AG04449 (cell line): ENCODE measurements at regions not wholly inside any gene's neighbourhood (a gene's known extent, or its start where the extent isn't known, plus 50 kb on each side); places are given as distances from the start of the nearest gene placed in this dataset.

Source experiments
- CTCF ChIA-PET: fragments of 350-600 bp; formaldehyde crosslinking; extraction: SDS; loops from one replicate; lab custom pipeline; 2021; ENCODE audit warnings: antibody characterized with exemption; lab: Yijun Ruan, JAX
- POLR2A ChIA-PET: fragments of 400-600, 350-600 bp; formaldehyde crosslinking; extraction: SDS; loops from one replicate; lab custom pipeline; 2020; ENCODE audit warnings: antibody characterized with exemption, inconsistent platforms; lab: Yijun Ruan, JAX
- DNase-seq: peaks from one replicate; pipeline ENCODE4 v3.0.0-alpha.2; 2010; ENCODE audit warnings: low read depth, low spot score
- H3K4me3 ChIP-seq: 2 replicates; pipeline ENCODE4 v1.5.1; 2011; ENCODE audit warnings: low read depth, mild to moderate bottlenecking, control low read depth, low read length
- CTCF ChIP-seq: IDR thresholded peaks from one replicate; pipeline ENCODE4 v1.5.1; 2011; ENCODE audit warnings: mild to moderate bottlenecking, moderate library complexity, low read length, control low read depth, inconsistent platforms; ENCODE audit not compliant: insufficient read depth; ENCODE audit errors: missing control alignments

GRCh38 chr10:2604891-2605290 lies 462.5 kb upstream of the PFKP start:
- CTCF ChIA-PET = no interaction called here
- DNase-seq = no peak
- POLR2A ChIA-PET = no interaction called here
- TF ChIP-seq CTCF = no peak
- no peak overlapping the region for H3K4me3 ChIP-seq

- no peak overlapping the region for H3K4me3 ChIP-seq
- POLR2A ChIA-PET = no interaction called here
- TF ChIP-seq CTCF = no peak
- CTCF ChIA-PET = no interaction called here
- no peak for DNase-seq
These were observed 467.8 kb upstream of the PFKP start for GRCh38 chr10:2599571-2599970.

GRCh38 chr10:2592360-2593160 lies 474.8 kb upstream of the PFKP start:
- TF ChIP-seq CTCF = no peak
- DNase-seq = no peak
- ChIA-PET POLR2A (no interaction called here), CTCF (no interaction called here)
- no peak overlapping the region for H3K4me3 ChIP-seq

GRCh38 chr10:2589196-2589595 lies 478.2 kb upstream of the PFKP start:
- no peak for DNase-seq
- TF ChIP-seq CTCF = no peak
- POLR2A ChIA-PET = no interaction called here
- CTCF ChIA-PET = no interaction called here
- H3K4me3 ChIP-seq = no peak overlapping the region

- ChIA-PET CTCF (no interaction called here), POLR2A (no interaction called here)
- no peak for DNase-seq
- no peak overlapping the region for H3K4me3 ChIP-seq
- TF ChIP-seq CTCF = no peak
These were observed 483.0 kb upstream of the PFKP start for GRCh38 chr10:2584385-2584784.

- no peak for TF ChIP-seq CTCF
- POLR2A ChIA-PET = no interaction called here
- no peak for DNase-seq
- no peak overlapping the region for H3K4me3 ChIP-seq
- CTCF ChIA-PET = no interaction called here
These were observed 490.5 kb upstream of the PFKP start for GRCh38 chr10:2576892-2577291.
